A673 (cell line): ENCODE measurements at regions not wholly inside any gene's neighbourhood (a gene's known extent, or its start where the extent isn't known, plus 50 kb on each side); places are given as distances from the start of the nearest gene placed in this dataset.

Source experiments
- BruUV-seq: library from RNA; stranded (reverse); fragments of 400-500 nt; replicated peaks from 2 replicates; lab custom pipeline; 2021; lab: Mats Ljungman, UMichigan
- CTCF ChIA-PET: fragments of 300-600 bp; sonication (Branson Sonifier 250); formaldehyde crosslinking; loops from one replicate; lab custom pipeline; 2022; ENCODE audit warnings: antibody characterized with exemption; lab: Charles Lee
- POLR2A ChIA-PET: fragments of 300-600 bp; sonication (Branson Sonifier 250); formaldehyde crosslinking; loops from one replicate; lab custom pipeline; 2022; ENCODE audit warnings: antibody characterized with exemption; ENCODE audit not compliant: low non-redundant PET; lab: Charles Lee
- DNase-seq: peaks from one replicate; pipeline ENCODE4 v3.0.0-alpha.2; 2015; ENCODE audit warnings: low spot score
- H3K27ac ChIP-seq: fragments of 200-600 bp; sonication (generic); 2 replicates; pipeline ENCODE4 v1.5.1; 2016; ENCODE audit warnings: mixed run types, low read depth, mild to moderate bottlenecking, mixed read lengths, antibody characterized with exemption, low read length; ENCODE audit not compliant: poor library complexity, severe bottlenecking
- H3K27me3 ChIP-seq: fragments of 200-600 bp; sonication (generic); replicated peaks from 2 replicates; pipeline ENCODE4 v1.6.1; 2017; ENCODE audit warnings: mixed run types, low read depth, mild to moderate bottlenecking, mixed read lengths, antibody characterized with exemption, low read length; ENCODE audit not compliant: insufficient read depth, poor library complexity
- H3K36me3 ChIP-seq: fragments of 200-600 bp; sonication (generic); 2 replicates; pipeline ENCODE4 v1.6.1; 2016; ENCODE audit warnings: mixed run types, mild to moderate bottlenecking, mixed read lengths, antibody characterized with exemption, low read length; ENCODE audit not compliant: insufficient read depth, poor library complexity, severe bottlenecking
- H3K4me1 ChIP-seq: fragments of 200-600 bp; sonication (generic); 2 replicates; pipeline ENCODE4 v1.6.1; 2017; ENCODE audit warnings: mixed run types, mild to moderate bottlenecking, mixed read lengths, antibody characterized with exemption, low read length; ENCODE audit not compliant: insufficient read depth, poor library complexity, severe bottlenecking
- H3K4me3 ChIP-seq: fragments of 200-600 bp; sonication (generic); 2 replicates; pipeline ENCODE4 v1.5.1; 2016; ENCODE audit warnings: low read depth, mixed run types, mild to moderate bottlenecking, mixed read lengths, low read length; ENCODE audit not compliant: poor library complexity, severe bottlenecking
- H3K9me3 ChIP-seq: fragments of 200-600 bp; sonication (generic); 2 replicates; pipeline ENCODE4 v1.6.1; 2016; ENCODE audit warnings: mixed run types, low read depth, mild to moderate bottlenecking, mixed read lengths, antibody characterized with exemption, low read length; ENCODE audit not compliant: poor library complexity, severe bottlenecking
- EZH2 ChIP-seq: fragments of 200-600 bp; sonication (generic); IDR thresholded peaks from 2 replicates; pipeline ENCODE4 v1.6.1; 2017; ENCODE audit warnings: borderline replicate concordance, low read depth, mild to moderate bottlenecking, mixed read lengths, antibody characterized with exemption, low read length; ENCODE audit not compliant: poor library complexity, severe bottlenecking
- intact Hi-C: fragments of 100-400 bp; cut with micrococcal nuclease; formaldehyde crosslinking; loops from one replicate; pipeline ENCODE4 v1.10.0; 2022; ENCODE audit not compliant: unreplicated experiment
- TF ChIP-seq, protein P1 (sequence below): fragments of 300-800, 200-600 bp; sonication (generic); conservative IDR thresholded peaks from 2 replicates; pipeline ENCODE4 v1.5.1; 2017; ENCODE audit warnings: low read depth, mild to moderate bottlenecking, antibody characterized with exemption, low read length, moderate library complexity, mixed read lengths

DNA sequence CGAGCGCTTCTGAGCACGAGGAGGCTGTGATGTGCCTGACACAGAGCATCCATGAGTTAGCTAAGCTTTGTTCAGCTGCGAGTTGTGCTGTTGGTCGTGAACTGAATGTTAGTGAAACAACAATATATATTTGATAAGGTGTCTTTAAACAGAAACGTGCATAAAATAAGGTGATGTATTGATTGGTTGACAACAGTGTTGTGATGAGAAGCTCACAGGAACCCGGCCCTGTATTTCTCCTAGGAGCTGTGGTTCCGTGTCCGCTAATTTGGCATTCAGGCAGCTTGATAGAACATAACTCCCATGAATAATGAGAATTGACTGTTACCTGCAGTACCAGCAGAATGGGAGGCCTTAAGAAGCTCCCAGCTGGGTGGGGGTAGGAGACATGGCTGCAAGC, 146.4 kb upstream of the MYCN start:
- ChIA-PET POLR2A (no interaction called here), CTCF (no interaction called here)
- no peaks in the 10 kb centered on the region for H3K9me3 ChIP-seq
- H3K4me3 ChIP-seq = no peak overlapping the region
- intact Hi-C loops = no loop called here
- H3K27me3 ChIP-seq = no peaks in the 10 kb centered on the region
- no peaks in the 10 kb centered on the region for H3K36me3 ChIP-seq
- H3K27ac ChIP-seq = no peak overlapping the region
- H3K4me1 ChIP-seq = no peaks in the 10 kb centered on the region
- no peak for DNase-seq
- BruUV-seq = no TSS peak
- TF ChIP-seq, protein P1, sequence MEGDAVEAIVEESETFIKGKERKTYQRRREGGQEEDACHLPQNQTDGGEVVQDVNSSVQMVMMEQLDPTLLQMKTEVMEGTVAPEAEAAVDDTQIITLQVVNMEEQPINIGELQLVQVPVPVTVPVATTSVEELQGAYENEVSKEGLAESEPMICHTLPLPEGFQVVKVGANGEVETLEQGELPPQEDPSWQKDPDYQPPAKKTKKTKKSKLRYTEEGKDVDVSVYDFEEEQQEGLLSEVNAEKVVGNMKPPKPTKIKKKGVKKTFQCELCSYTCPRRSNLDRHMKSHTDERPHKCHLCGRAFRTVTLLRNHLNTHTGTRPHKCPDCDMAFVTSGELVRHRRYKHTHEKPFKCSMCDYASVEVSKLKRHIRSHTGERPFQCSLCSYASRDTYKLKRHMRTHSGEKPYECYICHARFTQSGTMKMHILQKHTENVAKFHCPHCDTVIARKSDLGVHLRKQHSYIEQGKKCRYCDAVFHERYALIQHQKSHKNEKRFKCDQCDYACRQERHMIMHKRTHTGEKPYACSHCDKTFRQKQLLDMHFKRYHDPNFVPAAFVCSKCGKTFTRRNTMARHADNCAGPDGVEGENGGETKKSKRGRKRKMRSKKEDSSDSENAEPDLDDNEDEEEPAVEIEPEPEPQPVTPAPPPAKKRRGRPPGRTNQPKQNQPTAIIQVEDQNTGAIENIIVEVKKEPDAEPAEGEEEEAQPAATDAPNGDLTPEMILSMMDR = no peak
- no peak for TF ChIP-seq EZH2

DNA sequence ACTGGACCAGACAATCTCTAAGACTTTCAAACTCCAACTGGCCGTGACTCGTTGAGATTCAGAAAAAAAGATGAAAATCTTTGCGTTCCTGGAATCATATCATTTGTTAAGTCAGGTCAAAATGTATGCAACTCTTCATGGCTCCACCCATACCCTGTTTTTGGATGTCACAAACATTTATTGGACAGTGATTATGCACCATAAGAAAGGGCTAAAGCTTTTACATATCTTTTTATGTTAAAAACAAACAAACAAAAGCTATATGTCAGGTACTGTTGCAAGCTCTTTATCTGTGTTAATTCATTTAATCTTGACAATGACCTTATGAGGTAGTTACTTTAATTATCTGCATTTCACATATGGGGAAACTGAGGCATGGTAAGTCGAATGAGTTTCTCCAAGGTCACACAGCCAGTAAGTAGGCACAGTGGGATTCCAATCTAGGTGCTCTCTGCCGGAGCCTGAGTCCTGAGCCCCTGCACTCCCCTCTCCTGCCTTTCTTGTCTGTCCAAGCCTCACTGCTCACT, 145.7 kb upstream of the MYCN start:
- Histone ChIP-seq H3K27me3 (no peaks in the 10 kb centered on the region), H3K9me3 (no peaks in the 10 kb centered on the region), H3K36me3 (no peaks in the 10 kb centered on the region), H3K27ac (no peak overlapping the region), H3K4me3 (no peak overlapping the region), H3K4me1 (no peaks in the 10 kb centered on the region)
- ChIA-PET POLR2A (no interaction called here), CTCF (no interaction called here)
- intact Hi-C loops = no loop called here
- no peak for TF ChIP-seq EZH2
- TF ChIP-seq, protein P1 = no peak
- BruUV-seq = no TSS peak
- no peak for DNase-seq

GRCh38 chr2:15795426-15795825, 144.9 kb upstream of the MYCN start:
- no peak for TF ChIP-seq EZH2
- Histone ChIP-seq H3K9me3 (no peaks in the 10 kb centered on the region), H3K4me3 (no peak overlapping the region), H3K27ac (no peak overlapping the region), H3K36me3 (no peaks in the 10 kb centered on the region), H3K27me3 (no peaks in the 10 kb centered on the region), H3K4me1 (no peaks in the 10 kb centered on the region)
- ChIA-PET CTCF (no interaction called here), POLR2A (no interaction called here)
- no peak for DNase-seq
- intact Hi-C loops = no loop called here
- BruUV-seq = no TSS peak

- no peak for DNase-seq
- BruUV-seq = no TSS peak
- H3K9me3 ChIP-seq = no peaks in the 10 kb centered on the region
- H3K4me3 ChIP-seq = no peak overlapping the region
- CTCF ChIA-PET = no interaction called here
- no peak for TF ChIP-seq EZH2
- TF ChIP-seq, protein P1 = no peak
- H3K27ac ChIP-seq = no peak overlapping the region
- POLR2A ChIA-PET = no interaction called here
- intact Hi-C loops = no loop called here
- H3K4me1 ChIP-seq = no peaks in the 10 kb centered on the region
- no peaks in the 10 kb centered on the region for H3K27me3 ChIP-seq
- H3K36me3 ChIP-seq = no peaks in the 10 kb centered on the region
Observed at GRCh38 chr2:15796167-15796942, 144.0 kb upstream of the MYCN start.
